Ascending aorta (tissue), 2 donors: ENCODE measurements at regions not wholly inside any gene's neighbourhood (a gene's known extent, or its start where the extent isn't known, plus 50 kb on each side); places are given as distances from the start of the nearest gene placed in this dataset.
"Not testable (repeated sequence)": the region's sequence is repeated elsewhere in the genome, so short reads cannot be mapped to it uniquely, and the experiment has no call there.

ENCODE experiments used
- DNase-seq, 2 donors: peaks; one replicate each; pipeline ENCODE4 v3.0.0-alpha.2; 2019; ENCODE audit warnings: low spot score in 2 of 2
- H3K27ac ChIP-seq, 2 donors: fragments of 200-600 bp; sonication (generic); one replicate each; pipeline ENCODE4 v1.5.1; 2016 to 2017; ENCODE audit warnings: mild to moderate bottlenecking in 1 of 2
- H3K27me3 ChIP-seq: fragments of 200-600 bp; sonication (generic); one replicate; pipeline ENCODE4 v1.5.1; 2017
- H3K36me3 ChIP-seq, 2 donors: fragments of 200-600 bp; sonication (generic); one replicate each; pipeline ENCODE4 v1.5.1; 2016
- H3K4me1 ChIP-seq, 2 donors: fragments of 200-600 bp; sonication (generic); one replicate each; pipeline ENCODE4 v1.5.1; 2016 to 2017; ENCODE audit warnings: mild to moderate bottlenecking in 1 of 2
- H3K4me3 ChIP-seq, 2 donors: fragments of 200-600 bp; sonication (generic); one replicate each; pipeline ENCODE4 v1.5.1; 2016 to 2017; ENCODE audit warnings: mild to moderate bottlenecking in 1 of 2
- H3K9me3 ChIP-seq, 2 donors: fragments of 200-600 bp; sonication (generic); one replicate each; pipeline ENCODE4 v1.5.1; 2016
- CTCF ChIP-seq, 3 experiments: fragments of 200-600 bp in 2 of 3; fragments of 450-650 bp in 1 of 3; sonication (generic) in 2 of 3; IDR thresholded peaks; one replicate each; pipeline ENCODE4 v1.5.1; 2016 to 2019; ENCODE audit warnings: antibody characterized with exemption in 3 of 3, mild to moderate bottlenecking in 1 of 3, moderate library complexity in 1 of 3
- intact Hi-C: fragments of 100-400 bp; cut with DNase I; formaldehyde crosslinking; loops from one replicate; pipeline ENCODE4 v1.15.1; 2023

DNA sequence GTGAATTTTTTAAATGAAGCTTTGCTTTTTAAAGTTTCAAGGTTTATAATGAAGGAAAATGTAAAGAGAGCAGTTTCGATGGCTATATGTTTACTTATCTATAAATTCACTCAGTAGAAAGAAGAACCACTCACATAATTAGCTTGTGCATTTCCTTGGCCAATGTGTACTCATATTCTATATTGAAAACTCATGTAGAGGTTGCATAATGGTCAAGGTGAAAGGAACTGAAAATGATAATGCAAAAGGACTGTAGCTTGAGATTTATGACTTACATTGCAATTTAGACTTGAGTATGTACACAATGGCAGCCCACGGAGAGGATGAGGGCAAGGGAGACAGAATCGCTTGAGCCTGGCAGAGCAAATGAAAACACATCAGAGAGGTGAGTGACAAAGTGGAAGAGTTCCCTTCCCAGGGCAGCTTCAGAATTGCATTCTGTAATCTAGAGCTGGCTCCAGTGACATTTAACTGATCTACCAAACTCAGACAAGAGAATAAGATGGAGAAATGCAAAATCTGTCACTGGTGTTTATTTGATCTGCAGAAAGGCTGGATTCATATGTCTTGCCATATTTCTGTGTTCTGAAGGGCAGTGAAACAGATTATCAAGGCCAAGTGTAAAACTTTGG is 191.8 kb downstream of the TMEM200A start:
- Histone ChIP-seq H3K27ac (no peak overlapping the region), H3K9me3 (no peaks in the 10 kb centered on the region), H3K27me3 (no peaks in the 10 kb centered on the region), H3K4me1 (no peaks in the 10 kb centered on the region), H3K36me3 (no peaks in the 10 kb centered on the region), H3K4me3 (no peak overlapping the region)
- intact Hi-C loops, result no loop called here
- TF ChIP-seq CTCF (IDR thresholded peaks at IDR 0.05), result no peak
- DNase-seq, result no peak

GRCh38 chr6:130558131-130558530 is 192.3 kb downstream of the TMEM200A start:
- DNase-seq, result no peak
- Histone ChIP-seq H3K27me3 (no peaks in the 10 kb centered on the region), H3K4me1 (no peaks in the 10 kb centered on the region), H3K4me3 (no peak overlapping the region), H3K9me3 (no peaks in the 10 kb centered on the region), H3K27ac (no peak overlapping the region), H3K36me3 (no peaks in the 10 kb centered on the region)
- intact Hi-C loops, result no loop called here
- no peak for TF ChIP-seq CTCF (IDR thresholded peaks at IDR 0.05)

- intact Hi-C loops, result no loop called here
- DNase-seq, result no peak
- TF ChIP-seq CTCF (IDR thresholded peaks at IDR 0.05), result no peak
- Histone ChIP-seq H3K36me3 (no peaks in the 10 kb centered on the region), H3K4me1 (no peaks in the 10 kb centered on the region), H3K27me3 (no peaks in the 10 kb centered on the region), H3K4me3 (no peak overlapping the region), H3K27ac (no peak overlapping the region), H3K9me3 (no peaks in the 10 kb centered on the region)
Measured at GRCh38 chr6:130559166-130559565, 193.3 kb downstream of the TMEM200A start.

DNA sequence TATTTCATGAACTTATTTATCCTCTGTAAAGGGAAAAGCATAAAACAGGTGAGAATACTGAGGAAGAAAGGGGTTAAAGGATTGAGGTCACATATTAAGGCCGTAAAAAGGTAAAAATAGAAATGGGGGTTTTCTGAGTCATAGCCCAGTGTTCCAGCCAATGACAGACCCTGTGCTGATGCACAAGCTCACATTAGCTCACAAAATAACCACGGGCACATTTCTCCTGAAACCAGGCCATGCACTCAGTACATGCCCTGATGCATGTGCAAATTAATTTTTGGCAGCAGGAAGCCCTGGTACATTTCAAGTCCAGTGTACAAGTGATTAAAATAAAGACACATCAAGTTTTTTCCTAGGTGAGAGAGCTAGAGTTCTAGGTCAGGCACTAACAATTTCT is 194.4 kb downstream of the TMEM200A start:
- intact Hi-C loops, result no loop called here
- no peak overlapping the region for H3K27ac ChIP-seq
- H3K4me3 ChIP-seq, result no peak overlapping the region
- H3K27me3 ChIP-seq, result no peaks in the 10 kb centered on the region
- no peaks in the 10 kb centered on the region for H3K4me1 ChIP-seq
- TF ChIP-seq CTCF (IDR thresholded peaks at IDR 0.05), result no peak
- DNase-seq, result no peak
- H3K9me3 ChIP-seq, result no peaks in the 10 kb centered on the region
- no peaks in the 10 kb centered on the region for H3K36me3 ChIP-seq

DNA sequence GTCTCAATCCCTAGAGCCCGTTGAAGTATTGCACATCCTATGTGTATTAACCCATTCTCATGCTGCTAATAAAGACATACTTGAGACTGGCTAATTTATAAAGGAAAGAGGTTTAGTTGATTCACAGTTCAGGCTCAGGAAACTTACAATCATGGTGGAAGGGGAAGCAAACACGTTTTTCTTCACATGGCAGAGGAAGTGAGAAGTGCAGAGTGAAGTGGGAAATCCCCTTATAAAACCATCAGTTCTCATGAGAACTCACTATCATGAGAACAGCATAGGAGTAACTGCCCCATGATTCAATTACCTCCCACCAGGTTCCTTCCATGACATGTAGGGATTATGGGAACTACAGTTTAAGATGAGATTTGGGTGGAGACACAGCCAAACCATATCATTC is 195.3 kb downstream of the TMEM200A start:
- DNase-seq, H3K27ac ChIP-seq, H3K36me3 ChIP-seq, H3K4me1 ChIP-seq, H3K4me3 ChIP-seq, intact Hi-C loops, H3K9me3 ChIP-seq, H3K27me3 ChIP-seq: not testable (repeated sequence)

DNA sequence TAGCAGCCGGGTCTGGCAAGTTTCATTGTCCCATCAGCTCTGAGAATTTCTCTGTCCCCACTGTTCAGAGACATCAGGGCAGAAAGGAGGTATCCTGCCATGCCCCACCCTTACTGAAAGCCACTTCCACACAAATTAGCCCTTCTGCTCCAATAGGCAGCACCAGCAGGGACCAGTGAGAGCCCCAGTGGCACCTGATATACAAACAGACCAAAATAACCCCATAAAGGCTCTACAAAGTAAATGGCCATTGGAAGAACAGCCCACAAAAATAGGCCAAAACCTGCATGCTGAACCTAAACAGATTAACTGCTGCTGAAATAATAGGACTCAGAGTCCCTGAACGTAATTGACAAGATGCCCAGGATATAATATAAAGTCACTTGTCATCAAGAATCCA is 199.9 kb downstream of the TMEM200A start:
- H3K4me1 ChIP-seq, result no peaks in the 10 kb centered on the region
- H3K27ac ChIP-seq, result no peak overlapping the region
- intact Hi-C loops, result no loop called here
- no peak overlapping the region for H3K4me3 ChIP-seq
- no peaks in the 10 kb centered on the region for H3K36me3 ChIP-seq
- H3K9me3 ChIP-seq, result no peaks in the 10 kb centered on the region
- no peak for DNase-seq
- TF ChIP-seq CTCF (IDR thresholded peaks at IDR 0.05), result no peak
- no peaks in the 10 kb centered on the region for H3K27me3 ChIP-seq
